ENCODE measurements at regions not wholly inside any gene's neighbourhood (a gene's known extent, or its start where the extent isn't known, plus 50 kb on each side); places are given as distances from the start of the nearest gene placed in this dataset.

DNA sequence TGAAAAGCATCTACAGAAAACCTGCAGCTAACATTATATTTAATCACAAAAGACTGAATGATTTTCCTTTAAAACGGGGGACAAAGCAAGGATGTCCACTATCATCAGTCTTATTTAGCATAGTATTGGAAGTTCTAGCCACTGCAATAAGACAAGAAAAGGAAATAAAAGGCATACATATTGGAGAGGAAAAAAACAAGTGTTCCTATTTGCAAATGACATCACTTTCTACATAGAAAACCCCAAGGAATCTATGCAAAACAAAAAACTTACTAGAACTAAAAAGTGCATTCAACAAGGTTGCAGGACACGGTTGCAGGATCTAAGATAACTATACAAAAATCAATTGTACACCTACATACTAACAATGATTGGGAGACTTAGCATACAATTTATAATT is 101.6 kb upstream of the MEF2A start:
- TF ChIP-seq CTCF (IDR thresholded peaks at IDR 0.05) (no peak), POLR2A (IDR thresholded peaks at IDR 0.05) (no peak)

Data from stomach (tissue), 4 donors.